ENCODE measurements at regions not wholly inside any gene's neighbourhood (a gene's known extent, or its start where the extent isn't known, plus 50 kb on each side); places are given as distances from the start of the nearest gene placed in this dataset.

DNA sequence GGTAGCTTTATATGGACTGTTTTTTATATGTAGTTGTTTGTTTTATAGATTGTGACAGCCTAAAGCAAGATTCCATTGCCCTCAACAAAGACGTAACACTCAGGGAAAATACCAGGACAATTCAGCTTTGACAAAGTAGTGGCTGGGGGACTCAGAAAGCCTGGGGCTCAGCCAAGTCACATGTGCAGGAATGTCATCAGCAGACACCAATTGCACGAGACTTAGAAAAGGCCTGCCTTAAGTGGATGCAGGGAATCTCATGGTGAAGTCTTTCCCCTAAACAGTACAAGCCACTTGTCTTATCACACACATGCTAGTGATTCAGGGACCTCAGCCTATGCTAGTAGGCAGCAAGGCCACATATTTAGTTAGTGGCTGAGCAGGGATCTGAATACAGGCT is 381.8 kb upstream of the THBS1 start:
- no peak for DNase-seq
- Mint-ChIP-seq H3K9me3 (no peaks in the 10 kb centered on the region), H3K27ac (no peak overlapping the region), H3K36me3 (no peaks in the 10 kb centered on the region), H3K4me3 (no peak overlapping the region), H3K4me1 (peaks cover 5% of the 10 kb centered on the region), H3K27me3 (ENCODE audit: low read depth in 3 of 3) (peaks cover under 1 to 12% (median 2%) of the 10 kb centered on the region in 3 donors)
- intact Hi-C loops (cut with micrococcal nuclease) = no loop called here
- no peaks in the 10 kb centered on the region for H3K9me3 ChIP-seq (replicated peaks in 1 of 2; ENCODE audit: control insufficient read depth in 1 of 2, insufficient read depth in 1 of 2, low read length in 2 of 2)
- H3K4me1 ChIP-seq (ENCODE audit: control insufficient read depth in 1 of 2, insufficient read depth in 2 of 2, low read length in 2 of 2) = peaks cover 3 to 12% of the 10 kb centered on the region in 2 donors
- H3K27ac ChIP-seq (ENCODE audit: low read depth in 1 of 2, low read length in 2 of 2) = no peak overlapping the region
- H3K36me3 ChIP-seq (replicated peaks in 1 of 2; ENCODE audit: control insufficient read depth in 1 of 2, insufficient read depth in 2 of 2, low read length in 2 of 2) = no peaks in the 10 kb centered on the region
- H4K20me1 ChIP-seq (ENCODE audit: insufficient read depth, low read length) = no peaks in the 10 kb centered on the region
- TF ChIP-seq, protein P1, sequence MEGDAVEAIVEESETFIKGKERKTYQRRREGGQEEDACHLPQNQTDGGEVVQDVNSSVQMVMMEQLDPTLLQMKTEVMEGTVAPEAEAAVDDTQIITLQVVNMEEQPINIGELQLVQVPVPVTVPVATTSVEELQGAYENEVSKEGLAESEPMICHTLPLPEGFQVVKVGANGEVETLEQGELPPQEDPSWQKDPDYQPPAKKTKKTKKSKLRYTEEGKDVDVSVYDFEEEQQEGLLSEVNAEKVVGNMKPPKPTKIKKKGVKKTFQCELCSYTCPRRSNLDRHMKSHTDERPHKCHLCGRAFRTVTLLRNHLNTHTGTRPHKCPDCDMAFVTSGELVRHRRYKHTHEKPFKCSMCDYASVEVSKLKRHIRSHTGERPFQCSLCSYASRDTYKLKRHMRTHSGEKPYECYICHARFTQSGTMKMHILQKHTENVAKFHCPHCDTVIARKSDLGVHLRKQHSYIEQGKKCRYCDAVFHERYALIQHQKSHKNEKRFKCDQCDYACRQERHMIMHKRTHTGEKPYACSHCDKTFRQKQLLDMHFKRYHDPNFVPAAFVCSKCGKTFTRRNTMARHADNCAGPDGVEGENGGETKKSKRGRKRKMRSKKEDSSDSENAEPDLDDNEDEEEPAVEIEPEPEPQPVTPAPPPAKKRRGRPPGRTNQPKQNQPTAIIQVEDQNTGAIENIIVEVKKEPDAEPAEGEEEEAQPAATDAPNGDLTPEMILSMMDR (IDR thresholded peaks at IDR 0.05) = no peak
- no peaks in the 10 kb centered on the region for H3K79me2 ChIP-seq (ENCODE audit: insufficient read depth, low read length)
- H3K9ac ChIP-seq (ENCODE audit: insufficient read depth, low read length, poor library complexity, severe bottlenecking) = no peak overlapping the region
- peaks cover 7 to 9% of the 10 kb centered on the region in 2 donors for H3K27me3 ChIP-seq (ENCODE audit: control insufficient read depth in 2 of 2, insufficient read depth in 2 of 2, low read length in 2 of 2)
- no peak overlapping the region for H3K4me2 ChIP-seq (replicated peaks; ENCODE audit: extremely low read depth, low read length, poor library complexity, severe bottlenecking)
- WGBS (ENCODE audit: insufficient coverage) = no CpG with 5 or more reads among the region's 2 CpGs
- H2AFZ ChIP-seq (ENCODE audit: insufficient read depth, low read depth, low read length, poor library complexity, severe bottlenecking) = no peak overlapping the region
- no peak overlapping the region for H3K4me3 ChIP-seq (replicated peaks in 1 of 3; ENCODE audit: low read depth in 2 of 3, low read length in 3 of 3)

DNA sequence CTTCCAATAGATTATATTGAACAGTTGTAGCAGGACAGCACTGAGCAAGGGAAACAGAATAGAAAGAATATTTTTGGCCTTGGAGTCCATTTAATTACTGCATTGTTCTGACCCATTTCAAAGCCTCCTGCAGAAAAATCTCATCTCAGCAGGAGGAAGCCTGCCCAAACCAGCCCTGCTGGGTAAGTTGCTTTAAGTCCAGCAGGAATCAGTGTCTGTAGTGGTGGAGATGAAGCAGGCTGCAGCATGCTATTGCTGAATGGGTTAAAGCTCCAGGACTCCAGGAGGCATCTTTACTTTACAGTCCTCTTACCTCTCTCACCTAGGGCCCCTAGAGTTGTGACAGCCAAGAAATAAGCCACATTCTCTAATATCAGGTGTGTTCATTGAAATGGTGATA is 380.3 kb upstream of the THBS1 start:
- intact Hi-C loops (cut with micrococcal nuclease) = no loop called here
- no peak overlapping the region for H3K4me3 ChIP-seq (replicated peaks in 1 of 3; ENCODE audit: low read depth in 2 of 3, low read length in 3 of 3)
- no peak overlapping the region for H3K4me3 Mint-ChIP-seq
- H3K36me3 Mint-ChIP-seq = no peaks in the 10 kb centered on the region
- H3K27ac Mint-ChIP-seq = no peak overlapping the region
- TF ChIP-seq, protein P1 (IDR thresholded peaks at IDR 0.05) = no peak
- H2AFZ ChIP-seq (ENCODE audit: insufficient read depth, low read depth, low read length, poor library complexity, severe bottlenecking) = no peak overlapping the region
- no peaks in the 10 kb centered on the region for H3K9me3 Mint-ChIP-seq
- H3K79me2 ChIP-seq (ENCODE audit: insufficient read depth, low read length) = no peaks in the 10 kb centered on the region
- H3K4me1 ChIP-seq (ENCODE audit: control insufficient read depth in 1 of 2, insufficient read depth in 2 of 2, low read length in 2 of 2) = peaks cover 3 to 12% of the 10 kb centered on the region in 2 donors
- H3K4me1 Mint-ChIP-seq = peaks cover 5% of the 10 kb centered on the region
- no peaks in the 10 kb centered on the region for H4K20me1 ChIP-seq (ENCODE audit: insufficient read depth, low read length)
- DNase-seq = no peak
- no peak overlapping the region for H3K4me2 ChIP-seq (replicated peaks; ENCODE audit: extremely low read depth, low read length, poor library complexity, severe bottlenecking)
- H3K9ac ChIP-seq (ENCODE audit: insufficient read depth, low read length, poor library complexity, severe bottlenecking) = no peak overlapping the region
- H3K27me3 ChIP-seq (ENCODE audit: control insufficient read depth in 2 of 2, insufficient read depth in 2 of 2, low read length in 2 of 2) = peaks cover 3 to 5% of the 10 kb centered on the region in 2 donors
- peaks cover 0 to 10% (median 2%) of the 10 kb centered on the region in 3 donors for H3K27me3 Mint-ChIP-seq (ENCODE audit: low read depth in 3 of 3)
- H3K27ac ChIP-seq (ENCODE audit: low read depth in 1 of 2, low read length in 2 of 2) = no peak overlapping the region
- no peaks in the 10 kb centered on the region for H3K9me3 ChIP-seq (replicated peaks in 1 of 2; ENCODE audit: control insufficient read depth in 1 of 2, insufficient read depth in 1 of 2, low read length in 2 of 2)
- H3K36me3 ChIP-seq (replicated peaks in 1 of 2; ENCODE audit: control insufficient read depth in 1 of 2, insufficient read depth in 2 of 2, low read length in 2 of 2) = no peaks in the 10 kb centered on the region
